SK-N-SH (cell line): ENCODE measurements at regions not wholly inside any gene's neighbourhood (a gene's known extent, or its start where the extent isn't known, plus 50 kb on each side); places are given as distances from the start of the nearest gene placed in this dataset.

ENCODE experiments used
- EP300 ChIP-seq, 2 experiments: IDR thresholded peaks; 2 replicates each; pipeline versions ENCODE4 v1.4.0 to v1.6.1; 2012; ENCODE audit warnings: borderline replicate concordance in 1 of 2, low read depth in 1 of 2, low read length in 1 of 2
- GABPA ChIP-seq: IDR thresholded peaks from 2 replicates; pipeline ENCODE4 v1.4.0; 2012; ENCODE audit warnings: low read depth, mild to moderate bottlenecking
- GATA2 ChIP-seq: sonication (generic); formaldehyde crosslinking; IDR thresholded peaks from 2 replicates; pipeline ENCODE4 v1.5.0; 2020; ENCODE audit warnings: mild to moderate bottlenecking, missing genetic modification reagents
- JUND ChIP-seq: IDR thresholded peaks from 2 replicates; pipeline ENCODE4 v1.4.0; 2012
- PBX3 ChIP-seq: IDR thresholded peaks from 2 replicates; pipeline ENCODE4; 2012
- POLR2AphosphoS5 ChIP-seq: IDR thresholded peaks from 2 replicates; pipeline ENCODE4 v1.6.1; 2012; ENCODE audit warnings: low read depth, low read length
- TF ChIP-seq, protein P1 (sequence below): fragments of 200-600 bp; sonication (generic); IDR thresholded peaks from 2 replicates; pipeline ENCODE4 v1.6.1; 2017; ENCODE audit warnings: antibody characterized with exemption, mild to moderate bottlenecking, moderate library complexity

GRCh38 chr5:145502906-145503305, 332.2 kb downstream of the PRELID2 start:
- TF ChIP-seq EP300 (IDR thresholded peaks at IDR 0.05; ENCODE audit: borderline replicate concordance in 1 of 2, low read depth in 1 of 2, low read length in 1 of 2) (no peak), PBX3 (no peak), POLR2AphosphoS5 (no peak), JUND (no peak), GATA2 (CRISPR knock-in tag) (no peak), GABPA (no peak)
- TF ChIP-seq, protein P1, sequence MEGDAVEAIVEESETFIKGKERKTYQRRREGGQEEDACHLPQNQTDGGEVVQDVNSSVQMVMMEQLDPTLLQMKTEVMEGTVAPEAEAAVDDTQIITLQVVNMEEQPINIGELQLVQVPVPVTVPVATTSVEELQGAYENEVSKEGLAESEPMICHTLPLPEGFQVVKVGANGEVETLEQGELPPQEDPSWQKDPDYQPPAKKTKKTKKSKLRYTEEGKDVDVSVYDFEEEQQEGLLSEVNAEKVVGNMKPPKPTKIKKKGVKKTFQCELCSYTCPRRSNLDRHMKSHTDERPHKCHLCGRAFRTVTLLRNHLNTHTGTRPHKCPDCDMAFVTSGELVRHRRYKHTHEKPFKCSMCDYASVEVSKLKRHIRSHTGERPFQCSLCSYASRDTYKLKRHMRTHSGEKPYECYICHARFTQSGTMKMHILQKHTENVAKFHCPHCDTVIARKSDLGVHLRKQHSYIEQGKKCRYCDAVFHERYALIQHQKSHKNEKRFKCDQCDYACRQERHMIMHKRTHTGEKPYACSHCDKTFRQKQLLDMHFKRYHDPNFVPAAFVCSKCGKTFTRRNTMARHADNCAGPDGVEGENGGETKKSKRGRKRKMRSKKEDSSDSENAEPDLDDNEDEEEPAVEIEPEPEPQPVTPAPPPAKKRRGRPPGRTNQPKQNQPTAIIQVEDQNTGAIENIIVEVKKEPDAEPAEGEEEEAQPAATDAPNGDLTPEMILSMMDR: no peak
